ENCODE measurements at regions not wholly inside any gene's neighbourhood (a gene's known extent, or its start where the extent isn't known, plus 50 kb on each side); places are given as distances from the start of the nearest gene placed in this dataset.

GRCh38 chrX:43096830-43097229 is 318.9 kb upstream of the PPP1R2C start:
- DNase-seq (ENCODE audit: low spot score): no peak

GRCh38 chrX:43106009-43106408 is 328.0 kb upstream of the PPP1R2C start:
- Mint-ChIP-seq H3K4me1 (ENCODE audit: low read depth) (peaks cover 8% of the 10 kb centered on the region), H3K4me3 (no peak overlapping the region), H3K27ac (no peak overlapping the region), H3K9me3 (no peaks in the 10 kb centered on the region), H3K36me3 (ENCODE audit: low read depth) (no peaks in the 10 kb centered on the region), H3K27me3 (ENCODE audit: insufficient read depth) (no peaks in the 10 kb centered on the region)
- no peak for DNase-seq (ENCODE audit: low spot score)
- intact Hi-C loops (cut with micrococcal nuclease): no loop called here

More at GRCh38 chrX:43096830-43097229, 318.9 kb upstream of the PPP1R2C start:
- H3K9me3 Mint-ChIP-seq: no peaks in the 10 kb centered on the region
- H3K27me3 Mint-ChIP-seq (ENCODE audit: insufficient read depth): peaks cover 3% of the 10 kb centered on the region
- intact Hi-C loops (cut with micrococcal nuclease): no loop called here
- no peak overlapping the region for H3K27ac Mint-ChIP-seq
- no peaks in the 10 kb centered on the region for H3K36me3 Mint-ChIP-seq (ENCODE audit: low read depth)
- H3K4me1 Mint-ChIP-seq (ENCODE audit: low read depth): no peaks in the 10 kb centered on the region
- H3K4me3 Mint-ChIP-seq: no peak overlapping the region

- H3K9me3 Mint-ChIP-seq: no peaks in the 10 kb centered on the region
- peaks cover 8% of the 10 kb centered on the region for H3K4me1 Mint-ChIP-seq (ENCODE audit: low read depth)
- no peak overlapping the region for H3K4me3 Mint-ChIP-seq
- no peak for DNase-seq (ENCODE audit: low spot score)
- intact Hi-C loops (cut with micrococcal nuclease): no loop called here
- H3K27ac Mint-ChIP-seq: no peak overlapping the region
- no peaks in the 10 kb centered on the region for H3K27me3 Mint-ChIP-seq (ENCODE audit: insufficient read depth)
- no peaks in the 10 kb centered on the region for H3K36me3 Mint-ChIP-seq (ENCODE audit: low read depth)
Observed at GRCh38 chrX:43108828-43109227, 330.9 kb upstream of the PPP1R2C start.

- H3K9me3 Mint-ChIP-seq: no peaks in the 10 kb centered on the region
Observed at GRCh38 chrX:43121637-43122036, 343.7 kb upstream of the PPP1R2C start.

GRCh38 chrX:43139645-43140044 is 361.7 kb upstream of the PPP1R2C start:
- H3K36me3 Mint-ChIP-seq (ENCODE audit: low read depth): no peaks in the 10 kb centered on the region
- intact Hi-C loops (cut with micrococcal nuclease): no loop called here
- H3K4me3 Mint-ChIP-seq: no peak overlapping the region
- H3K4me1 Mint-ChIP-seq (ENCODE audit: low read depth): no peaks in the 10 kb centered on the region
- DNase-seq (ENCODE audit: low spot score): no peak
- H3K27ac Mint-ChIP-seq: no peak overlapping the region
- no peaks in the 10 kb centered on the region for H3K27me3 Mint-ChIP-seq (ENCODE audit: insufficient read depth)
- H3K9me3 Mint-ChIP-seq: peaks cover 3% of the 10 kb centered on the region

More at GRCh38 chrX:43121637-43122036, 343.7 kb upstream of the PPP1R2C start:
- intact Hi-C loops (cut with micrococcal nuclease): no loop called here
- no peaks in the 10 kb centered on the region for H3K36me3 Mint-ChIP-seq (ENCODE audit: low read depth)
- no peak for DNase-seq (ENCODE audit: low spot score)
- H3K27me3 Mint-ChIP-seq (ENCODE audit: insufficient read depth): no peaks in the 10 kb centered on the region
- no peaks in the 10 kb centered on the region for H3K4me1 Mint-ChIP-seq (ENCODE audit: low read depth)
- H3K4me3 Mint-ChIP-seq: no peak overlapping the region
- no peak overlapping the region for H3K27ac Mint-ChIP-seq

- Mint-ChIP-seq H3K27me3 (ENCODE audit: insufficient read depth) (no peaks in the 10 kb centered on the region), H3K9me3 (peaks cover 3% of the 10 kb centered on the region), H3K4me1 (ENCODE audit: low read depth) (no peaks in the 10 kb centered on the region), H3K27ac (no peak overlapping the region), H3K36me3 (ENCODE audit: low read depth) (no peaks in the 10 kb centered on the region), H3K4me3 (no peak overlapping the region)
- intact Hi-C loops (cut with micrococcal nuclease): no loop called here
- DNase-seq (ENCODE audit: low spot score): no peak
Observed at GRCh38 chrX:43140582-43140981, 362.6 kb upstream of the PPP1R2C start.

GRCh38 chrX:43141885-43142284 is 363.9 kb upstream of the PPP1R2C start:
- Mint-ChIP-seq H3K27me3 (ENCODE audit: insufficient read depth) (no peaks in the 10 kb centered on the region), H3K36me3 (ENCODE audit: low read depth) (no peaks in the 10 kb centered on the region), H3K4me1 (ENCODE audit: low read depth) (no peaks in the 10 kb centered on the region), H3K9me3 (no peaks in the 10 kb centered on the region), H3K27ac (no peak overlapping the region), H3K4me3 (no peak overlapping the region)
- no peak for DNase-seq (ENCODE audit: low spot score)
- intact Hi-C loops (cut with micrococcal nuclease): no loop called here

- no peak overlapping the region for H3K4me3 Mint-ChIP-seq
- DNase-seq (ENCODE audit: low spot score): no peak
- no peaks in the 10 kb centered on the region for H3K4me1 Mint-ChIP-seq (ENCODE audit: low read depth)
- intact Hi-C loops (cut with micrococcal nuclease): no loop called here
- H3K36me3 Mint-ChIP-seq (ENCODE audit: low read depth): no peaks in the 10 kb centered on the region
- H3K27ac Mint-ChIP-seq: no peak overlapping the region
- no peaks in the 10 kb centered on the region for H3K9me3 Mint-ChIP-seq
- H3K27me3 Mint-ChIP-seq (ENCODE audit: insufficient read depth): no peaks in the 10 kb centered on the region
Observed at GRCh38 chrX:43148305-43148704, 370.3 kb upstream of the PPP1R2C start.

- no peaks in the 10 kb centered on the region for H3K36me3 Mint-ChIP-seq (ENCODE audit: low read depth)
- H3K27me3 Mint-ChIP-seq (ENCODE audit: insufficient read depth): peaks cover 2% of the 10 kb centered on the region
- DNase-seq (ENCODE audit: low spot score): no peak
- intact Hi-C loops (cut with micrococcal nuclease): no loop called here
- no peak overlapping the region for H3K4me3 Mint-ChIP-seq
- no peak overlapping the region for H3K27ac Mint-ChIP-seq
- H3K9me3 Mint-ChIP-seq: no peaks in the 10 kb centered on the region
- peaks cover 5% of the 10 kb centered on the region for H3K4me1 Mint-ChIP-seq (ENCODE audit: low read depth)
Observed at GRCh38 chrX:43165343-43165920, 387.5 kb upstream of the PPP1R2C start.

- Mint-ChIP-seq H3K4me1 (ENCODE audit: low read depth) (peaks cover 5% of the 10 kb centered on the region), H3K27me3 (ENCODE audit: insufficient read depth) (peaks cover 2% of the 10 kb centered on the region), H3K27ac (no peak overlapping the region), H3K4me3 (no peak overlapping the region), H3K36me3 (ENCODE audit: low read depth) (no peaks in the 10 kb centered on the region), H3K9me3 (no peaks in the 10 kb centered on the region)
- intact Hi-C loops (cut with micrococcal nuclease): no loop called here
- DNase-seq (ENCODE audit: low spot score): no peak
Observed at GRCh38 chrX:43166874-43167273, 388.9 kb upstream of the PPP1R2C start.

- no peaks in the 10 kb centered on the region for H3K9me3 Mint-ChIP-seq
- no peak overlapping the region for H3K4me3 Mint-ChIP-seq
- H3K27me3 Mint-ChIP-seq (ENCODE audit: insufficient read depth): no peaks in the 10 kb centered on the region
- intact Hi-C loops (cut with micrococcal nuclease): no loop called here
- DNase-seq (ENCODE audit: low spot score): no peak
- no peaks in the 10 kb centered on the region for H3K36me3 Mint-ChIP-seq (ENCODE audit: low read depth)
- no peaks in the 10 kb centered on the region for H3K4me1 Mint-ChIP-seq (ENCODE audit: low read depth)
- no peak overlapping the region for H3K27ac Mint-ChIP-seq
Observed at GRCh38 chrX:43175434-43175833, 397.5 kb upstream of the PPP1R2C start.

GRCh38 chrX:43176686-43177085 is 398.7 kb upstream of the PPP1R2C start:
- DNase-seq (ENCODE audit: low spot score): no peak
- Mint-ChIP-seq H3K4me3 (no peak overlapping the region), H3K27ac (no peak overlapping the region), H3K4me1 (ENCODE audit: low read depth) (no peaks in the 10 kb centered on the region), H3K9me3 (no peaks in the 10 kb centered on the region), H3K36me3 (ENCODE audit: low read depth) (no peaks in the 10 kb centered on the region), H3K27me3 (ENCODE audit: insufficient read depth) (no peaks in the 10 kb centered on the region)
- intact Hi-C loops (cut with micrococcal nuclease): no loop called here

GRCh38 chrX:43188296-43188695 is 410.3 kb upstream of the PPP1R2C start:
- Mint-ChIP-seq H3K4me3 (no peak overlapping the region), H3K4me1 (ENCODE audit: low read depth) (no peaks in the 10 kb centered on the region), H3K36me3 (ENCODE audit: low read depth) (no peaks in the 10 kb centered on the region), H3K27me3 (ENCODE audit: insufficient read depth) (no peaks in the 10 kb centered on the region), H3K9me3 (no peaks in the 10 kb centered on the region), H3K27ac (no peak overlapping the region)
- intact Hi-C loops (cut with micrococcal nuclease): no loop called here
- no peak for DNase-seq (ENCODE audit: low spot score)

- Mint-ChIP-seq H3K27ac (no peak overlapping the region), H3K4me3 (no peak overlapping the region), H3K36me3 (ENCODE audit: low read depth) (no peaks in the 10 kb centered on the region), H3K9me3 (peaks cover 11% of the 10 kb centered on the region), H3K27me3 (ENCODE audit: insufficient read depth) (no peaks in the 10 kb centered on the region), H3K4me1 (ENCODE audit: low read depth) (no peaks in the 10 kb centered on the region)
- intact Hi-C loops (cut with micrococcal nuclease): no loop called here
- DNase-seq (ENCODE audit: low spot score): no peak
Observed at GRCh38 chrX:43211570-43211969, 433.6 kb upstream of the PPP1R2C start.
